ENCODE measurements at regions not wholly inside any gene's neighbourhood (a gene's known extent, or its start where the extent isn't known, plus 50 kb on each side); places are given as distances from the start of the nearest gene placed in this dataset.
A peak's percentile ranks its signal among the peaks of the same experiment; 100 is the strongest.
"Not testable (repeated sequence)": the region's sequence is repeated elsewhere in the genome, so short reads cannot be mapped to it uniquely, and the experiment has no call there.

- DNase-seq: no peak
Observed at GRCh38 chr14:30330445-30330844, 228.5 kb upstream of the G2E3 start.

DNA sequence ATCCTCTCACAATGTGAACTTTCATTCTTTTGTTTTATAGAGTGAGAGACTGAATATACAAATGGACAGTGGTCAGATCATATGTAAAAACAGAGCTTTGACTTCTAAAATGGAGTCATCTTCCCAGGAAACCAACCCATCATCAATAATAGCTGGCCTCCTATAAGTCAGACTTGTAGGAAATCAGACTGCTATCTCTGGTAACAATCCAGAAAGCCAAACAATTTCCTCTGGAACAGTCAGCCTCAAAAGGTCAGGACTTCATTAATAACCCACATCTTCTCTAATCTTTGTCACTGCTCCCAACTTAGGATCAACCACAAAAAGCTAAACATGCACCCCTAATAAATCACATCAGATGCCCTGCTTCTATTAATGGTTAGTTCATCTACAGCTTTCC is 227.9 kb upstream of the G2E3 start:
- no peak for DNase-seq

- DNase-seq: no peak
Observed at GRCh38 chr14:30332374-30332773, 226.6 kb upstream of the G2E3 start.

DNA sequence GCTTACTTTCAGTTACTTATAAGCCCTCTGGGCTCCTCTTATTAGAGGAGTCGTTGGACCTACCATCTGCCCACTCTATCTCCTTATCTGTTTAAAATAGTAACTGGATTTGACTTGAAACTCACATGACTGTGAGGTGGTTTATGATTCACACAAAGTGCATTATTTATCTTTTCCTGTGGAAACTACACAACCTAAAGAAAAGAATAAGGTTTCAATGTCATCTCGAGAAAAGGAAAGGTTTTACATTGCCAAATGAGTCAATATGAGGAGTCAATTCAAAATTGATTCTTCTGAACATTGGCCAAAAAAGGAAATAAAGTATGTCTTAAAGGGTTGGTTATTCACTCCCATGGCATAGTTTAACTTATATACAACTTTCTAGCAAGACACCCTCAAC is 225.0 kb upstream of the G2E3 start:
- DNase-seq: no peak

GRCh38 chr14:30337456-30337855 is 221.5 kb upstream of the G2E3 start:
- no peak for DNase-seq

DNA sequence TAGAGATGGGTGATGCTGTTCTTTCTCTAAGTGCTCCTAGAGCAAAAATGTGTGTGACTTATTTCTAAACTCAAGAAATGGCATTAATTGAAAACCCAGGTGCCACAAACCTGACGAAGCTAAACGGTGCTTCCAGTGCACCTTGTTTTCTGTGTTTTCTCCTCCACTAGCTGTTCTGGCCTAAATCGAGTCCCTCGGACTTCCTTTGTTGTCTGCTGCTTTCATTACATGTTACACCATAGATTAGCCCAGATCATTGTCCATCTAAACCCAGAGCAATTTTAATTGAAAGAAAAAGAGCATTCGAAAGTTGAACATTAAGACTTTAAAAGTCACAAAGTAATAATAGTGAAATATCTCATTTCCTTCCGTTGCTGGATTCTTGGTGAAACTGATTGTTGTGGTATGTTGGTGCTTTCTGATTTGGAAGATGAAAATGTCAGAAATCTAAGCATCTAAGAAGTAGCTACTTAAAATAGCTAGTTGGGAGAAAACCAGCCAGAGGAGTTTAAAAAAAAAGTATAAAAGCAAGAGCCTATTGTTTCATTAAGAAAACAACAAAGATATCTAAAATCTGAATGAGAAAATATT is 219.6 kb upstream of the G2E3 start:
- DNase-seq: no peak

DNA sequence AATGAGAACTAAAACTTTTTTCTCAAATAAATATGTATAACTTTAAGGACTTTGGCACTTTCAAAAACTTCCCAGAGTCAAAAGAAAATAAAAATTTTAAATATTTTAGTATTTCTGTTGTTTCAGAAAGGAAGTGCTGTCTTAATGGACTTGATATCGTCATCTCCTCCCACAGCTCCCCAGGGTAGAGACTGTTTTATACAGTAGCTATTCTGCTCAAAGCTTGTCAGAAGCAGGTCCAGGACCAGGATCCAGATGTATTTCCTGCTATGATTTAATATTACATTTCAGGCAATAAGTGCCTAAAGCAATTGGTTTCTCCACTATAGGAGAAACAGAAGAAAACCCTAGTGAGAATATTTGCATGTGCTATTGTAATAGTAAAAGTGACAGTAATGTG is 218.5 kb upstream of the G2E3 start:
- DNase-seq: no peak

- no peak for DNase-seq
Observed at GRCh38 chr14:30345511-30345910, 213.4 kb upstream of the G2E3 start.

DNA sequence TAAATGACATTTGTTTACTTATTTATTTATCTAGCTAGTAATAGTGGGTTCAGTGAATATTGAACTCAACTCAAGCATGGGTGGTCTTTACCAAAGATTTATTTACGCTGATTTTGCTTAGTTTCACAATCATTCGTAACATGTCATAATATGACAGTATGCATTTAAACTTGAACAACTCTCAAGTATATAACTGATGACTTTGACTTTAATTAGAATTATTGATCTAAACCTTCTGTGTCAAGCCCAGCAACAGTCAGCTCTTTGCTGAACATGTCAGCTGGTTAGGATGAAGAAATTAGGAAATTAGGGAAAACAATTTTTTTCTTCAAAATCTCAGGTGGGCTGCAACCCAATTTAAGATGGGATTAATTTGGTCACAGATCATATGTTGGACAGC is 210.5 kb upstream of the G2E3 start:
- no peak for DNase-seq

GRCh38 chr14:30349520-30349919 is 209.4 kb upstream of the G2E3 start:
- DNase-seq: no peak

DNA sequence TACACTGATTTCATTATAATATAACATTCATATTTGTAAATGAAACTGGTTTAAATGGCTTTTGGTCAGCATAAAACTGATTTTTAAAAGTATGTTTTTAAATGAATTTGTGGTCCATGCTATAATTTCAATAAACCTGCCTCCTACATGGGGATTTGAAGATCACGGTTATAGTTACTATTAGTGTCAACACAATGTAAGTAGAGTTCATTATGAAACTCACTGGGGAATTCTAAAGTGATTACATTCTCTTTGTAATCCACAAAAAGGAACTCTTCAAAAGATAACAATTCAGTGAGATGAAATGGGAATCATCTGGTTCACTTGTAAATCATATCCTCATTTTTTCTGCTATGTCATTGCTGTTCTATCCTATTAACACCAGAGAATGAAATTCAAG is 204.5 kb upstream of the G2E3 start:
- no peak for DNase-seq

DNA sequence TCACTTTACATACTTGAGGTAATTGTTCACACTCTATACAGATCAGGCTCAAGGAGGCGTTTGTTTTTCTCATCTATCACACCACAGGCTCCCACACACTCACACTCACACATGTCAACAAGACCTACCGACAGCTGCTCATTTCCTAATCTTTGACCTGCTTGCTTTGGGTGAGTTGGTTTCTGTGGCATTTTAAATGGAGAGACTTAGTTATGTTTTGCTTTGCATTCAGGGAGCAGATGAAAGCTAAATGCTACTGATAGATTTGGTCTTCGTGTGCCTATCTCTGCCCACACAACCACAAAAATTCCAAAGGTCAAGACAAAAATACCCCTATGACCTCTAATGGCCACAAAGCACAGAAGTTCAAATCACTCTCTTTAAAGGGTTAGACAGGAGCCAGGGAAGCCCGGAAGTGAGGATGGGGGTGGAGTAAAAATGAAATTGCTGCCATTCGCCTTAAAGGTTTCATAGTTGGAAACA is 203.5 kb upstream of the G2E3 start:
- DNase-seq: no peak

GRCh38 chr14:30356438-30357202 is 202.3 kb upstream of the G2E3 start:
- DNase-seq: no peak

- DNase-seq: no peak
Observed at GRCh38 chr14:30357791-30358190, 201.2 kb upstream of the G2E3 start.

- DNase-seq: no peak
Observed at GRCh38 chr14:30362369-30363218, 196.4 kb upstream of the G2E3 start.

GRCh38 chr14:30363219-30363880 is 195.6 kb upstream of the G2E3 start:
- not testable (repeated sequence) for DNase-seq

GRCh38 chr14:30369502-30370180 is 189.3 kb upstream of the G2E3 start:
- no peak for DNase-seq

DNA sequence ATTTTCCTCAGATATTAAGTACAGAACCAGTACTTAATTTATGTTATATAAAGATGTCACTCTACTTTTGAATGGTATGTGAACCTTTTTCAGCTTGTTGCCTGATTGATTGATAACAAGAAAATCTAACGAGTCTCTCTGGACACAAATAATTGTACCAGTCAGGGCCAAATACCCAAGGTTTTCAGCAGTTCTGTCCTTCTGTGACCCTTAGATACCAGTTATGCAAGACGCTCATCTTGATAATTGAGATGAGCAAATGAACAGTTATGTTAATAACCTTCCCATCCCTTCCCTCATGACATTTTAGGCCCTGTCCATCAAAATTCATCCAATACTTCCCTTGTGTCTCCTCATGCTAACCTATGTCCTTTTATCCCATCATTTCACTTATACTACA is 185.9 kb upstream of the G2E3 start:
- DNase-seq: no peak

GRCh38 chr14:30373526-30373925 is 185.4 kb upstream of the G2E3 start:
- DNase-seq: no peak

GRCh38 chr14:30375296-30375892 is 183.6 kb upstream of the G2E3 start:
- DNase-seq: peak; percentile 55

DNA sequence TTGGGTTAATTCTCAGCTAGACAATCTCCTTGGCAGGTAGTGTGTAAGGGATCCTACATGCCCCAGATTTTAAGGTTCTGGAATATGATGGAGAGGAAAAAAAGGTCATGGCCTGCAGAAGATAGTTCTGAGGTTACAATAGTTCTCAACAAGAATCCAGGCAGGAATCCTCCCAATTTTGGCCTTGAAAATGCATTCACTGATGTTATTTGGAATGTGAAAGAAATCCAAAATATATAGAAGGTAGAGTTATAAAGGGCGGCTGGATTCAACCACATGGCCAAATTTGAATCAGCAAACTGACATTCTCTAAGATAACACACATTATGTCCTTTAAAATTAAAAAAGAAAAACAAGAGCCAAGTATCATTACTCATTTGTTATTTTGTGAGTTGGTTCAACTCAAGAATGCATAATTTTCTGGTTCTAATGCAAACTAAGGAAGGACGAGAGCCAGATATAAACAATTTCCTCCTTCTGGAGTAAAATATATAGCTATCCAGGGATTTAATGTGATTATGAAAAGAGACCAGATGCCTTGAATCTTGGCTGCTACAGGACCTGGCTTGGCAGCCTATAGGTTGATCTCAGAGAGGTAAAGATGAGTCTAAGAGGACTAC is 177.0 kb upstream of the G2E3 start:
- DNase-seq: no peak

DNA sequence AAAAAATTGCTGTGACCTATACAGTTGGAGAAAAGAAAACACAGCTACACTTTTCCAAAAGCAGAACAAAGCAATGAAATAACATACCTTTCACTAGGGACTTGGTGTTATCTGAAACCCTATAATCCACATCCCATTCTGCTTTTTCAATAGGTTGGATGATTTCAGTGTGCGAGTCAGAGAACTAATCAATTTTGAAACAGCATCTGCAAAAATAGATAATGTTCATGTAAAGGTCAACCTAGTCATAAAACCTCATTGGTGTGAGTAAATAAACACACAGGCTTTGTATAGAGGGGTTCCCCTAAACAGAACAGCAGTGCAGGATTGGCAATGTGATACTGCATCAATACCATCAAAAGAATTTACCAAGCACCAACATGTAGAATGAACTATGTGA is 173.0 kb upstream of the G2E3 start:
- DNase-seq: no peak

Data from activated T-cell treated with anti-CD3 and anti-CD28 coated beads, Interleukin-2, amount 50 U/mL, for 1 hour (primary cell).